ENCODE measurements at regions not wholly inside any gene's neighbourhood (a gene's known extent, or its start where the extent isn't known, plus 50 kb on each side); places are given as distances from the start of the nearest gene placed in this dataset.

GRCh38 chrX:42535233-42535632 lies 242.7 kb downstream of the PPP1R2C start:
- Histone ChIP-seq H3K79me2 (ENCODE audit: insufficient read depth, low read length) (no peaks in the 10 kb centered on the region), H3K9me3 (ENCODE audit: insufficient read depth, low read length) (no peaks in the 10 kb centered on the region), H4K20me1 (ENCODE audit: low read depth, low read length) (no peaks in the 10 kb centered on the region), H3F3A (ENCODE audit: insufficient read depth) (no peaks in the 10 kb centered on the region), H3K9ac (ENCODE audit: low read length) (no peak overlapping the region), H2AFZ (ENCODE audit: low read depth, low read length, severe bottlenecking) (no peak overlapping the region), H3K9me2 (replicated peaks; ENCODE audit: insufficient read depth, low read length) (no peaks in the 10 kb centered on the region), H3K27me3 (ENCODE audit: low read length) (no peaks in the 10 kb centered on the region), H3K27ac (ENCODE audit: low read depth, low read length) (no peak overlapping the region), H3K4me2 (ENCODE audit: low read depth, low read length, poor library complexity, severe bottlenecking) (no peak overlapping the region), H3K36me3 (ENCODE audit: low read length) (no peaks in the 10 kb centered on the region), H3K4me3 (ENCODE audit: insufficient read depth, low read length, poor library complexity, severe bottlenecking) (no peak overlapping the region)
- no peak for TF ChIP-seq CTCF (IDR thresholded peaks at IDR 0.05; ENCODE audit: insufficient read depth, low read length, poor library complexity, severe bottlenecking)
- TF ChIP-seq EZH2phosphoT487 (conservative IDR thresholded peaks at IDR 0.05; ENCODE audit: low read length): no peak

- no peaks in the 10 kb centered on the region for H4K20me1 ChIP-seq (ENCODE audit: low read depth, low read length)
- no peaks in the 10 kb centered on the region for H3F3A ChIP-seq (ENCODE audit: insufficient read depth)
- no peak overlapping the region for H3K9ac ChIP-seq (ENCODE audit: low read length)
- H3K36me3 ChIP-seq (ENCODE audit: low read length): no peaks in the 10 kb centered on the region
- no peak overlapping the region for H3K4me3 ChIP-seq (ENCODE audit: insufficient read depth, low read length, poor library complexity, severe bottlenecking)
- TF ChIP-seq CTCF (IDR thresholded peaks at IDR 0.05; ENCODE audit: insufficient read depth, low read length, poor library complexity, severe bottlenecking) (no peak), EZH2phosphoT487 (conservative IDR thresholded peaks at IDR 0.05; ENCODE audit: low read length) (no peak)
- H2AFZ ChIP-seq (ENCODE audit: low read depth, low read length, severe bottlenecking): no peak overlapping the region
- H3K9me2 ChIP-seq (replicated peaks; ENCODE audit: insufficient read depth, low read length): no peaks in the 10 kb centered on the region
- H3K9me3 ChIP-seq (ENCODE audit: insufficient read depth, low read length): no peaks in the 10 kb centered on the region
- H3K27ac ChIP-seq (ENCODE audit: low read depth, low read length): no peak overlapping the region
- no peak overlapping the region for H3K4me2 ChIP-seq (ENCODE audit: low read depth, low read length, poor library complexity, severe bottlenecking)
- no peaks in the 10 kb centered on the region for H3K79me2 ChIP-seq (ENCODE audit: insufficient read depth, low read length)
- H3K27me3 ChIP-seq (ENCODE audit: low read length): no peaks in the 10 kb centered on the region
These were observed 244.2 kb downstream of the PPP1R2C start for GRCh38 chrX:42533761-42534160.

GRCh38 chrX:42531441-42531840 lies 246.5 kb downstream of the PPP1R2C start:
- H3K4me3 ChIP-seq (ENCODE audit: insufficient read depth, low read length, poor library complexity, severe bottlenecking): no peak overlapping the region
- H3K9me3 ChIP-seq (ENCODE audit: insufficient read depth, low read length): no peaks in the 10 kb centered on the region
- no peak overlapping the region for H3K27ac ChIP-seq (ENCODE audit: low read depth, low read length)
- no peaks in the 10 kb centered on the region for H3K9me2 ChIP-seq (replicated peaks; ENCODE audit: insufficient read depth, low read length)
- H4K20me1 ChIP-seq (ENCODE audit: low read depth, low read length): no peaks in the 10 kb centered on the region
- no peak overlapping the region for H2AFZ ChIP-seq (ENCODE audit: low read depth, low read length, severe bottlenecking)
- no peak overlapping the region for H3K9ac ChIP-seq (ENCODE audit: low read length)
- no peaks in the 10 kb centered on the region for H3K27me3 ChIP-seq (ENCODE audit: low read length)
- H3K4me2 ChIP-seq (ENCODE audit: low read depth, low read length, poor library complexity, severe bottlenecking): no peak overlapping the region
- H3F3A ChIP-seq (ENCODE audit: insufficient read depth): no peaks in the 10 kb centered on the region
- TF ChIP-seq EZH2phosphoT487 (conservative IDR thresholded peaks at IDR 0.05; ENCODE audit: low read length): no peak
- no peaks in the 10 kb centered on the region for H3K36me3 ChIP-seq (ENCODE audit: low read length)
- H3K79me2 ChIP-seq (ENCODE audit: insufficient read depth, low read length): no peaks in the 10 kb centered on the region

GRCh38 chrX:42530027-42530426 lies 247.9 kb downstream of the PPP1R2C start:
- Histone ChIP-seq H3K27ac (ENCODE audit: low read depth, low read length) (no peak overlapping the region), H3K9me2 (replicated peaks; ENCODE audit: insufficient read depth, low read length) (no peaks in the 10 kb centered on the region), H2AFZ (ENCODE audit: low read depth, low read length, severe bottlenecking) (no peak overlapping the region), H3K4me2 (ENCODE audit: low read depth, low read length, poor library complexity, severe bottlenecking) (no peak overlapping the region), H3K79me2 (ENCODE audit: insufficient read depth, low read length) (no peaks in the 10 kb centered on the region), H3K9me3 (ENCODE audit: insufficient read depth, low read length) (no peaks in the 10 kb centered on the region), H4K20me1 (ENCODE audit: low read depth, low read length) (no peaks in the 10 kb centered on the region), H3K4me3 (ENCODE audit: insufficient read depth, low read length, poor library complexity, severe bottlenecking) (no peak overlapping the region), H3F3A (ENCODE audit: insufficient read depth) (no peaks in the 10 kb centered on the region), H3K36me3 (ENCODE audit: low read length) (no peaks in the 10 kb centered on the region), H3K27me3 (ENCODE audit: low read length) (no peaks in the 10 kb centered on the region), H3K9ac (ENCODE audit: low read length) (no peak overlapping the region)
- TF ChIP-seq EZH2phosphoT487 (conservative IDR thresholded peaks at IDR 0.05; ENCODE audit: low read length) (no peak), CTCF (IDR thresholded peaks at IDR 0.05; ENCODE audit: insufficient read depth, low read length, poor library complexity, severe bottlenecking) (no peak)

Measured in SU-DHL-6 (cell line).